ENCODE measurements at regions not wholly inside any gene's neighbourhood (a gene's known extent, or its start where the extent isn't known, plus 50 kb on each side); places are given as distances from the start of the nearest gene placed in this dataset.

- CTCF ChIA-PET, result no interaction called here
Observed at GRCh38 chr2:3005859-3006501, 371.6 kb downstream of the EIPR1 start.

GRCh38 chr2:3001615-3002560, 375.7 kb downstream of the EIPR1 start:
- CTCF ChIA-PET, result interaction anchor here (1.2 kb wide), 1 partner anchor 221 kb away, joined by 3 read pairs; no protein-coding TSS in a partner anchor

More at GRCh38 chr2:3005859-3006501, 371.6 kb downstream of the EIPR1 start:
- Histone ChIP-seq H3K4me3 (ENCODE audit: low read length) (no peak overlapping the region), H3K9me3 (ENCODE audit: low read length) (no peaks in the 10 kb centered on the region), H3K27ac (ENCODE audit: low read depth, low read length) (no peak overlapping the region), H3K27me3 (ENCODE audit: insufficient read depth, low read length, poor library complexity, severe bottlenecking) (no peaks in the 10 kb centered on the region), H3K4me1 (ENCODE audit: insufficient read depth, low read length) (no peaks in the 10 kb centered on the region), H3K36me3 (ENCODE audit: insufficient read depth, low read length) (no peaks in the 10 kb centered on the region)
- Mint-ChIP-seq H3K4me1 (peaks cover 0 to 5% (median 4%) of the 10 kb centered on the region in 3 donors), H3K36me3 (peaks cover 0 to 1% (median 0%) of the 10 kb centered on the region in 3 donors), H3K27me3 (peaks cover 5 to 42% of the 10 kb centered on the region in 2 donors), H3K9me3 (peaks cover 0 to 6% (median 0%) of the 10 kb centered on the region in 5 donors), H3K4me3 (no peak overlapping the region), H3K27ac (no peak overlapping the region)
- DNase-seq, result no peak
- POLR2A ChIA-PET, result no interaction called here

GRCh38 chr2:3000968-3001367, 376.6 kb downstream of the EIPR1 start:
- H3K27ac ChIP-seq (ENCODE audit: low read depth, low read length), result no peak overlapping the region
- H3K9me3 ChIP-seq (ENCODE audit: low read length), result no peaks in the 10 kb centered on the region
- peaks cover 4 to 6% of the 10 kb centered on the region in 2 donors for H3K27me3 Mint-ChIP-seq
- peaks cover 0 to 4% (median 0%) of the 10 kb centered on the region in 5 donors for H3K9me3 Mint-ChIP-seq
- no peak for DNase-seq
- no peaks in the 10 kb centered on the region for H3K36me3 ChIP-seq (ENCODE audit: insufficient read depth, low read length)
- peaks cover 0 to 5% (median 4%) of the 10 kb centered on the region in 3 donors for H3K4me1 Mint-ChIP-seq
- H3K4me3 Mint-ChIP-seq, result no peak overlapping the region
- H3K27ac Mint-ChIP-seq, result no peak overlapping the region
- H3K4me1 ChIP-seq (ENCODE audit: insufficient read depth, low read length), result no peaks in the 10 kb centered on the region
- no peaks in the 10 kb centered on the region for H3K27me3 ChIP-seq (ENCODE audit: insufficient read depth, low read length, poor library complexity, severe bottlenecking)
- H3K36me3 Mint-ChIP-seq, result no peaks in the 10 kb centered on the region
- no peak overlapping the region for H3K4me3 ChIP-seq (ENCODE audit: low read length)
- ChIA-PET POLR2A (no interaction called here), CTCF (interaction anchor here (1.2 kb wide), 1 partner anchor 222 kb away, joined by 3 read pairs; no protein-coding TSS in a partner anchor)

More at GRCh38 chr2:3001615-3002560, 375.7 kb downstream of the EIPR1 start:
- Mint-ChIP-seq H3K27me3 (peaks cover 4 to 15% of the 10 kb centered on the region in 2 donors), H3K36me3 (no peaks in the 10 kb centered on the region), H3K27ac (no peak overlapping the region), H3K9me3 (peaks cover 0 to 4% (median 0%) of the 10 kb centered on the region in 5 donors), H3K4me1 (peaks cover 0 to 5% (median 4%) of the 10 kb centered on the region in 3 donors), H3K4me3 (no peak overlapping the region)
- DNase-seq, result no peak
- Histone ChIP-seq H3K9me3 (ENCODE audit: low read length) (no peaks in the 10 kb centered on the region), H3K36me3 (ENCODE audit: insufficient read depth, low read length) (no peaks in the 10 kb centered on the region), H3K27ac (ENCODE audit: low read depth, low read length) (no peak overlapping the region), H3K4me3 (ENCODE audit: low read length) (no peak overlapping the region), H3K27me3 (ENCODE audit: insufficient read depth, low read length, poor library complexity, severe bottlenecking) (no peaks in the 10 kb centered on the region), H3K4me1 (ENCODE audit: insufficient read depth, low read length) (no peaks in the 10 kb centered on the region)
- POLR2A ChIA-PET, result no interaction called here

- H3K9me3 Mint-ChIP-seq, result no peaks in the 10 kb centered on the region
- no peaks in the 10 kb centered on the region for H3K36me3 ChIP-seq (ENCODE audit: insufficient read depth, low read length)
- no peak overlapping the region for H3K4me3 Mint-ChIP-seq
- H3K27ac ChIP-seq (ENCODE audit: low read depth, low read length), result no peak overlapping the region
- H3K4me1 Mint-ChIP-seq, result peaks cover 0 to 5% (median 4%) of the 10 kb centered on the region in 3 donors
- no peaks in the 10 kb centered on the region for H3K27me3 ChIP-seq (ENCODE audit: insufficient read depth, low read length, poor library complexity, severe bottlenecking)
- no peaks in the 10 kb centered on the region for H3K36me3 Mint-ChIP-seq
- H3K4me1 ChIP-seq (ENCODE audit: insufficient read depth, low read length), result no peaks in the 10 kb centered on the region
- peak overlapping the region in 1 of 8 donors; percentile 17 for H3K27ac Mint-ChIP-seq
- ChIA-PET CTCF (no interaction called here), POLR2A (no interaction called here)
- no peak for DNase-seq
- H3K27me3 Mint-ChIP-seq, result peaks cover 0 to 4% of the 10 kb centered on the region in 2 donors
- no peak overlapping the region for H3K4me3 ChIP-seq (ENCODE audit: low read length)
- H3K9me3 ChIP-seq (ENCODE audit: low read length), result no peaks in the 10 kb centered on the region
Observed at GRCh38 chr2:3000125-3000524, 377.5 kb downstream of the EIPR1 start.

- H3K27ac ChIP-seq (ENCODE audit: low read depth, low read length), result no peak overlapping the region
- H3K36me3 Mint-ChIP-seq, result no peaks in the 10 kb centered on the region
- H3K4me3 ChIP-seq (ENCODE audit: low read length), result no peak overlapping the region
- H3K4me3 Mint-ChIP-seq, result no peak overlapping the region
- no peak overlapping the region for H3K27ac Mint-ChIP-seq
- no peaks in the 10 kb centered on the region for H3K27me3 ChIP-seq (ENCODE audit: insufficient read depth, low read length, poor library complexity, severe bottlenecking)
- H3K9me3 Mint-ChIP-seq, result no peaks in the 10 kb centered on the region
- H3K4me1 Mint-ChIP-seq, result peaks cover 0 to 5% (median 4%) of the 10 kb centered on the region in 3 donors
- H3K9me3 ChIP-seq (ENCODE audit: low read length), result no peaks in the 10 kb centered on the region
- POLR2A ChIA-PET, result no interaction called here
- no peak for DNase-seq
- no peaks in the 10 kb centered on the region for H3K36me3 ChIP-seq (ENCODE audit: insufficient read depth, low read length)
- H3K27me3 Mint-ChIP-seq, result peaks cover 0 to 4% of the 10 kb centered on the region in 2 donors
- H3K4me1 ChIP-seq (ENCODE audit: insufficient read depth, low read length), result no peaks in the 10 kb centered on the region
- CTCF ChIA-PET, result no interaction called here
Observed at GRCh38 chr2:2998971-2999370, 378.6 kb downstream of the EIPR1 start.

- H3K9me3 Mint-ChIP-seq, result peaks cover 0 to 8% (median 4%) of the 10 kb centered on the region in 5 donors
- no peaks in the 10 kb centered on the region for H3K36me3 ChIP-seq (ENCODE audit: insufficient read depth, low read length)
- DNase-seq, result no peak
Observed at GRCh38 chr2:2993172-2993692, 384.4 kb downstream of the EIPR1 start.

GRCh38 chr2:2992634-2993033, 385.0 kb downstream of the EIPR1 start:
- Mint-ChIP-seq H3K27me3 (peaks cover 7 to 12% of the 10 kb centered on the region in 2 donors), H3K27ac (no peak overlapping the region), H3K9me3 (peaks cover 0 to 8% (median 4%) of the 10 kb centered on the region in 5 donors), H3K4me1 (no peaks in the 10 kb centered on the region), H3K36me3 (peaks cover 0 to 4% (median 0%) of the 10 kb centered on the region in 3 donors), H3K4me3 (no peak overlapping the region)
- no peaks in the 10 kb centered on the region for H3K9me3 ChIP-seq (ENCODE audit: low read length)
- no peak overlapping the region for H3K4me3 ChIP-seq (ENCODE audit: low read length)
- POLR2A ChIA-PET, result no interaction called here
- no peaks in the 10 kb centered on the region for H3K4me1 ChIP-seq (ENCODE audit: insufficient read depth, low read length)
- DNase-seq, result no peak
- H3K27ac ChIP-seq (ENCODE audit: low read depth, low read length), result no peak overlapping the region
- no peaks in the 10 kb centered on the region for H3K27me3 ChIP-seq (ENCODE audit: insufficient read depth, low read length, poor library complexity, severe bottlenecking)
- no peaks in the 10 kb centered on the region for H3K36me3 ChIP-seq (ENCODE audit: insufficient read depth, low read length)
- CTCF ChIA-PET, result no interaction called here

More at GRCh38 chr2:2993172-2993692, 384.4 kb downstream of the EIPR1 start:
- Histone ChIP-seq H3K27me3 (ENCODE audit: insufficient read depth, low read length, poor library complexity, severe bottlenecking) (no peaks in the 10 kb centered on the region), H3K9me3 (ENCODE audit: low read length) (no peaks in the 10 kb centered on the region), H3K4me3 (ENCODE audit: low read length) (no peak overlapping the region), H3K27ac (ENCODE audit: low read depth, low read length) (no peak overlapping the region), H3K4me1 (ENCODE audit: insufficient read depth, low read length) (no peaks in the 10 kb centered on the region)
- Mint-ChIP-seq H3K4me1 (no peaks in the 10 kb centered on the region), H3K36me3 (peaks cover 0 to 4% (median 0%) of the 10 kb centered on the region in 3 donors), H3K4me3 (no peak overlapping the region), H3K27ac (no peak overlapping the region), H3K27me3 (peaks cover 7 to 13% of the 10 kb centered on the region in 2 donors)
- ChIA-PET CTCF (no interaction called here), POLR2A (no interaction called here)

- Mint-ChIP-seq H3K27ac (no peak overlapping the region), H3K9me3 (peaks cover 4 to 18% (median 9%) of the 10 kb centered on the region in 5 donors), H3K36me3 (peaks cover 0 to 4% (median 0%) of the 10 kb centered on the region in 3 donors), H3K4me3 (no peak overlapping the region), H3K27me3 (no peaks in the 10 kb centered on the region), H3K4me1 (no peaks in the 10 kb centered on the region)
- Histone ChIP-seq H3K36me3 (ENCODE audit: insufficient read depth, low read length) (no peaks in the 10 kb centered on the region), H3K4me1 (ENCODE audit: insufficient read depth, low read length) (no peaks in the 10 kb centered on the region), H3K9me3 (ENCODE audit: low read length) (no peaks in the 10 kb centered on the region), H3K4me3 (ENCODE audit: low read length) (no peak overlapping the region), H3K27me3 (ENCODE audit: insufficient read depth, low read length, poor library complexity, severe bottlenecking) (no peaks in the 10 kb centered on the region), H3K27ac (ENCODE audit: low read depth, low read length) (no peak overlapping the region)
- ChIA-PET CTCF (no interaction called here), POLR2A (no interaction called here)
- no peak for DNase-seq
Observed at GRCh38 chr2:2985020-2985419, 392.6 kb downstream of the EIPR1 start.
